ENCODE measurements at regions not wholly inside any gene's neighbourhood (a gene's known extent, or its start where the extent isn't known, plus 50 kb on each side); places are given as distances from the start of the nearest gene placed in this dataset.

- DNase-seq (ENCODE audit: low read depth) = no peak
Observed at GRCh38 chr1:229185963-229186362, 84.9 kb upstream of the RAB4A start.

GRCh38 chr1:229186373-229187056 lies 84.4 kb upstream of the RAB4A start:
- DNase-seq (ENCODE audit: low read depth) = no peak

GRCh38 chr1:229190057-229190575 lies 80.8 kb upstream of the RAB4A start:
- DNase-seq (ENCODE audit: low read depth) = no peak

GRCh38 chr1:229191066-229191674 lies 79.7 kb upstream of the RAB4A start:
- no peak for DNase-seq (ENCODE audit: low read depth)

GRCh38 chr1:229192031-229192430 lies 78.9 kb upstream of the RAB4A start:
- DNase-seq (ENCODE audit: low read depth) = no peak

- no peak for DNase-seq (ENCODE audit: low read depth)
Observed at GRCh38 chr1:229192853-229193252, 78.1 kb upstream of the RAB4A start.

- no peak for DNase-seq (ENCODE audit: low read depth)
Observed at GRCh38 chr1:229194096-229194495, 76.8 kb upstream of the RAB4A start.

GRCh38 chr1:229195246-229195645 lies 75.7 kb upstream of the RAB4A start:
- no peak for DNase-seq (ENCODE audit: low read depth)

- no peak for DNase-seq (ENCODE audit: low read depth)
Observed at GRCh38 chr1:229196404-229197264, 74.3 kb upstream of the RAB4A start.

- DNase-seq (ENCODE audit: low read depth) = no peak
Observed at GRCh38 chr1:229197265-229197585, 73.7 kb upstream of the RAB4A start.

GRCh38 chr1:229199261-229200243 lies 71.4 kb upstream of the RAB4A start:
- DNase-seq (ENCODE audit: low read depth) = no peak

- DNase-seq (ENCODE audit: low read depth) = no peak
Observed at GRCh38 chr1:229203030-229203751, 67.7 kb upstream of the RAB4A start.

GRCh38 chr1:229203991-229204632 lies 66.8 kb upstream of the RAB4A start:
- no peak for DNase-seq (ENCODE audit: low read depth)

- no peak for DNase-seq (ENCODE audit: low read depth)
Observed at GRCh38 chr1:229204921-229205777, 65.8 kb upstream of the RAB4A start.

GRCh38 chr1:229205854-229206253 lies 65.1 kb upstream of the RAB4A start:
- DNase-seq (ENCODE audit: low read depth) = no peak

GRCh38 chr1:229207916-229208315 lies 63.0 kb upstream of the RAB4A start:
- DNase-seq (ENCODE audit: low read depth) = no peak

GRCh38 chr1:229208481-229208880 lies 62.4 kb upstream of the RAB4A start:
- no peak for DNase-seq (ENCODE audit: low read depth)

GRCh38 chr1:229209386-229209785 lies 61.5 kb upstream of the RAB4A start:
- no peak for DNase-seq (ENCODE audit: low read depth)

GRCh38 chr1:229209816-229210215 lies 61.1 kb upstream of the RAB4A start:
- no peak for DNase-seq (ENCODE audit: low read depth)

- no peak for DNase-seq (ENCODE audit: low read depth)
Observed at GRCh38 chr1:229210844-229211243, 60.1 kb upstream of the RAB4A start.
